ENCODE measurements at regions not wholly inside any gene's neighbourhood (a gene's known extent, or its start where the extent isn't known, plus 50 kb on each side); places are given as distances from the start of the nearest gene placed in this dataset.

GRCh38 chr17:63022567-63022966, 56.5 kb downstream of the TANC2 start:
- TF ChIP-seq, protein P1, sequence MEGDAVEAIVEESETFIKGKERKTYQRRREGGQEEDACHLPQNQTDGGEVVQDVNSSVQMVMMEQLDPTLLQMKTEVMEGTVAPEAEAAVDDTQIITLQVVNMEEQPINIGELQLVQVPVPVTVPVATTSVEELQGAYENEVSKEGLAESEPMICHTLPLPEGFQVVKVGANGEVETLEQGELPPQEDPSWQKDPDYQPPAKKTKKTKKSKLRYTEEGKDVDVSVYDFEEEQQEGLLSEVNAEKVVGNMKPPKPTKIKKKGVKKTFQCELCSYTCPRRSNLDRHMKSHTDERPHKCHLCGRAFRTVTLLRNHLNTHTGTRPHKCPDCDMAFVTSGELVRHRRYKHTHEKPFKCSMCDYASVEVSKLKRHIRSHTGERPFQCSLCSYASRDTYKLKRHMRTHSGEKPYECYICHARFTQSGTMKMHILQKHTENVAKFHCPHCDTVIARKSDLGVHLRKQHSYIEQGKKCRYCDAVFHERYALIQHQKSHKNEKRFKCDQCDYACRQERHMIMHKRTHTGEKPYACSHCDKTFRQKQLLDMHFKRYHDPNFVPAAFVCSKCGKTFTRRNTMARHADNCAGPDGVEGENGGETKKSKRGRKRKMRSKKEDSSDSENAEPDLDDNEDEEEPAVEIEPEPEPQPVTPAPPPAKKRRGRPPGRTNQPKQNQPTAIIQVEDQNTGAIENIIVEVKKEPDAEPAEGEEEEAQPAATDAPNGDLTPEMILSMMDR (conservative IDR thresholded peaks at IDR 0.05; ENCODE audit: low read depth, low read length), result no peak
- TF ChIP-seq EZH2 (IDR thresholded peaks at IDR 0.05; ENCODE audit: low read length, unreplicated experiment), result no peak

All from PC-3 (cell line).